GM13976 (cell line): ENCODE measurements at regions not wholly inside any gene's neighbourhood (a gene's known extent, or its start where the extent isn't known, plus 50 kb on each side); places are given as distances from the start of the nearest gene placed in this dataset.

Source experiments
- DNase-seq: peaks from one replicate; pipeline ENCODE4 v3.0.0; 2012; ENCODE audit warnings: low spot score
- CTCF ChIP-seq: IDR thresholded peaks from 2 replicates; pipeline ENCODE4 v1.5.1; 2012; ENCODE audit warnings: borderline replicate concordance, mild to moderate bottlenecking; ENCODE audit not compliant: insufficient read depth; ENCODE audit errors: extremely low read depth, missing control alignments, control extremely low read depth
- in situ Hi-C: fragments of 300-500 bp; cut with MboI; formaldehyde crosslinking; loops from one replicate; pipeline ENCODE4 v1.12.0; 2022; ENCODE audit warnings: low sequenced_read_pairs, mixed read lengths, inconsistent platforms; ENCODE audit not compliant: unreplicated experiment

- no peak for DNase-seq
- no peak for TF ChIP-seq CTCF
- in situ Hi-C loops: no loop called here
These were observed 99.3 kb upstream of the SESN3 start for GRCh38 chr11:95330302-95330701.

GRCh38 chr11:95327273-95327948 lies 96.4 kb upstream of the SESN3 start:
- in situ Hi-C loops: no loop called here
- no peak for DNase-seq
- no peak for TF ChIP-seq CTCF

- in situ Hi-C loops: no loop called here
- no peak for TF ChIP-seq CTCF
- DNase-seq: no peak
These were observed 94.8 kb upstream of the SESN3 start for GRCh38 chr11:95325777-95326258.

GRCh38 chr11:95324826-95325225 lies 93.8 kb upstream of the SESN3 start:
- no peak for DNase-seq
- in situ Hi-C loops: no loop called here
- TF ChIP-seq CTCF: no peak

- TF ChIP-seq CTCF: no peak
- in situ Hi-C loops: no loop called here
- DNase-seq: no peak
These were observed 91.5 kb upstream of the SESN3 start for GRCh38 chr11:95322539-95322938.

GRCh38 chr11:95318498-95318897 lies 87.5 kb upstream of the SESN3 start:
- DNase-seq: no peak
- in situ Hi-C loops: no loop called here
- TF ChIP-seq CTCF: no peak
